Hepatocyte (in vitro differentiated cells): ENCODE measurements at regions not wholly inside any gene's neighbourhood (a gene's known extent, or its start where the extent isn't known, plus 50 kb on each side); places are given as distances from the start of the nearest gene placed in this dataset.
A peak's percentile ranks its signal among the peaks of the same experiment; 100 is the strongest.

Experiments
- DNase-seq: peaks from one replicate; pipeline ENCODE4 v3.0.0-alpha.2; 2016; ENCODE audit warnings: low spot score
- H2AFZ ChIP-seq: fragments of 200-600 bp; sonication (generic); 2 replicates; pipeline ENCODE4 v1.6.0; 2016; ENCODE audit warnings: antibody characterized with exemption, mild to moderate bottlenecking
- H3K27ac ChIP-seq: fragments of 200-600 bp; sonication (generic); 2 replicates; pipeline ENCODE4 v1.5.1; 2016; ENCODE audit warnings: mild to moderate bottlenecking
- H3K27me3 ChIP-seq: fragments of 200-600 bp; sonication (generic); 2 replicates; pipeline ENCODE4 v1.6.1; 2016
- H3K36me3 ChIP-seq: fragments of 200-600 bp; sonication (generic); replicated peaks from 2 replicates; pipeline ENCODE4 v1.5.1; 2016; ENCODE audit warnings: low read depth; ENCODE audit not compliant: insufficient read depth
- H3K4me1 ChIP-seq: fragments of 200-600 bp; sonication (generic); 2 replicates; pipeline ENCODE4 v1.5.1; 2016; ENCODE audit warnings: mild to moderate bottlenecking, moderate library complexity; ENCODE audit not compliant: insufficient read depth
- H3K4me2 ChIP-seq: fragments of 200-600 bp; sonication (generic); 2 replicates; pipeline ENCODE4 v1.6.0; 2016
- H3K4me3 ChIP-seq: fragments of 200-600 bp; sonication (generic); 2 replicates; pipeline ENCODE4 v1.5.1; 2016; ENCODE audit warnings: mild to moderate bottlenecking
- H3K79me2 ChIP-seq: fragments of 200-600 bp; sonication (generic); 2 replicates; pipeline ENCODE4 v1.6.0; 2017; ENCODE audit warnings: mild to moderate bottlenecking
- H3K9me2 ChIP-seq: fragments of 200-600 bp; sonication (generic); replicated peaks from 2 replicates; pipeline ENCODE4 v1.6.0; 2017; ENCODE audit warnings: mild to moderate bottlenecking; ENCODE audit not compliant: insufficient read depth
- H3K9me3 ChIP-seq: fragments of 200-600 bp; sonication (generic); 2 replicates; pipeline ENCODE4 v1.5.1; 2016; ENCODE audit warnings: low read depth, mild to moderate bottlenecking
- H4K20me1 ChIP-seq: fragments of 200-600 bp; sonication (generic); 2 replicates; pipeline ENCODE4 v1.6.0; 2016; ENCODE audit warnings: mild to moderate bottlenecking; ENCODE audit not compliant: insufficient read depth, poor library complexity, severe bottlenecking
- CTCF ChIP-seq: fragments of 200-600 bp; sonication (generic); IDR thresholded peaks from 2 replicates; pipeline ENCODE4 v1.5.1; 2016; ENCODE audit warnings: antibody characterized with exemption, mild to moderate bottlenecking; ENCODE audit not compliant: poor library complexity
- EZH2 ChIP-seq: fragments of 200-600 bp; sonication (generic); IDR thresholded peaks from 2 replicates; pipeline ENCODE4 v1.6.1; 2016; ENCODE audit warnings: antibody characterized with exemption, mild to moderate bottlenecking, borderline replicate concordance
- EZH2phosphoT487 ChIP-seq: fragments of 200-600 bp; sonication (generic); IDR thresholded peaks from one replicate; pipeline ENCODE4 v1.6.1; 2018; ENCODE audit warnings: antibody characterized with exemption, mild to moderate bottlenecking, low read depth, moderate library complexity; ENCODE audit not compliant: unreplicated experiment, severe bottlenecking
- WGBS: methylation state at CpG from one replicate; pipeline ENCODE4 v1.1.6; 2016; ENCODE audit warnings: low lambda C conversion rate; ENCODE audit errors: missing lambda C conversion rate; 5-methylcytosine and 5-hydroxymethylcytosine counted together

GRCh38 chr1:98322966-98323365 is 338.6 kb upstream of the SNX7 start:
- Histone ChIP-seq H3K4me1 (peaks cover 15% of the 10 kb centered on the region), H3K9me3 (no peaks in the 10 kb centered on the region), H3K4me3 (no peak overlapping the region), H2AFZ (no peak overlapping the region), H3K36me3 (no peaks in the 10 kb centered on the region), H3K27me3 (no peaks in the 10 kb centered on the region), H3K4me2 (no peak overlapping the region), H3K79me2 (no peaks in the 10 kb centered on the region), H3K9me2 (no peaks in the 10 kb centered on the region), H4K20me1 (no peaks in the 10 kb centered on the region), H3K27ac (no peak overlapping the region)
- DNase-seq: no peak
- TF ChIP-seq CTCF (no peak), EZH2 (no peak), EZH2phosphoT487 (no peak)
- 93% methylated on average over 1 of the region's 1 CpG for WGBS

GRCh38 chr1:98322086-98322485 is 339.4 kb upstream of the SNX7 start:
- TF ChIP-seq EZH2 (no peak), CTCF (no peak), EZH2phosphoT487 (no peak)
- H3K4me3 ChIP-seq: no peak overlapping the region
- H3K27me3 ChIP-seq: no peaks in the 10 kb centered on the region
- H3K4me2 ChIP-seq: no peak overlapping the region
- H3K36me3 ChIP-seq: no peaks in the 10 kb centered on the region
- no peaks in the 10 kb centered on the region for H4K20me1 ChIP-seq
- no peaks in the 10 kb centered on the region for H3K9me2 ChIP-seq
- 95% methylated on average over 1 of the region's 1 CpG for WGBS
- peaks cover 15% of the 10 kb centered on the region for H3K4me1 ChIP-seq
- H3K27ac ChIP-seq: no peak overlapping the region
- no peak for DNase-seq
- no peak overlapping the region for H2AFZ ChIP-seq
- H3K9me3 ChIP-seq: no peaks in the 10 kb centered on the region
- H3K79me2 ChIP-seq: no peaks in the 10 kb centered on the region

- H2AFZ ChIP-seq: no peak overlapping the region
Measured at GRCh38 chr1:98321191-98321590, 340.3 kb upstream of the SNX7 start.

GRCh38 chr1:98316286-98316905 is 345.1 kb upstream of the SNX7 start:
- Histone ChIP-seq H3K4me3 (no peak overlapping the region), H3K9me2 (no peaks in the 10 kb centered on the region), H3K79me2 (no peaks in the 10 kb centered on the region), H3K36me3 (no peaks in the 10 kb centered on the region), H3K4me1 (no peaks in the 10 kb centered on the region), H3K27me3 (no peaks in the 10 kb centered on the region), H2AFZ (no peak overlapping the region), H3K27ac (no peak overlapping the region), H4K20me1 (no peaks in the 10 kb centered on the region), H3K9me3 (no peaks in the 10 kb centered on the region), H3K4me2 (no peak overlapping the region)
- no peak for TF ChIP-seq EZH2
- TF ChIP-seq EZH2phosphoT487: no peak
- TF ChIP-seq CTCF: no peak
- WGBS: 87% methylated on average over 2 of the region's 2 CpGs
- DNase-seq: peak; percentile 20

More at GRCh38 chr1:98321191-98321590, 340.3 kb upstream of the SNX7 start:
- Histone ChIP-seq H3K4me3 (no peak overlapping the region), H4K20me1 (no peaks in the 10 kb centered on the region), H3K4me2 (no peak overlapping the region), H3K36me3 (no peaks in the 10 kb centered on the region), H3K79me2 (no peaks in the 10 kb centered on the region), H3K9me2 (no peaks in the 10 kb centered on the region), H3K9me3 (no peaks in the 10 kb centered on the region), H3K4me1 (peaks cover 15% of the 10 kb centered on the region), H3K27ac (no peak overlapping the region), H3K27me3 (no peaks in the 10 kb centered on the region)
- no peak for TF ChIP-seq EZH2
- DNase-seq: no peak
- WGBS: 94% methylated on average over 2 of the region's 2 CpGs
